Type B pancreatic cell (in vitro differentiated cells): ENCODE measurements at regions not wholly inside any gene's neighbourhood (a gene's known extent, or its start where the extent isn't known, plus 50 kb on each side); places are given as distances from the start of the nearest gene placed in this dataset.
"Not testable (repeated sequence)": the region's sequence is repeated elsewhere in the genome, so short reads cannot be mapped to it uniquely, and the experiment has no call there.

Experiments used
- DNase-seq: peaks from one replicate; pipeline ENCODE4 v3.0.0; 2021; ENCODE audit warnings: mixed read lengths; ENCODE audit not compliant: unreplicated experiment; ENCODE audit errors: extremely low spot score
- H3K27ac Mint-ChIP-seq: 2 replicates; pipeline ENCODE4 v1.8.0; 2021; ENCODE audit warnings: mild to moderate bottlenecking, mixed read lengths
- H3K27me3 Mint-ChIP-seq: 2 replicates; pipeline ENCODE4 v1.8.0; 2021; ENCODE audit warnings: mixed read lengths
- H3K36me3 Mint-ChIP-seq: 2 replicates; pipeline ENCODE4 v1.8.0; 2021; ENCODE audit warnings: mixed read lengths
- H3K4me1 Mint-ChIP-seq: one replicate; pipeline ENCODE4 v1.8.0; 2021; ENCODE audit warnings: mixed read lengths; ENCODE audit not compliant: unreplicated experiment
- H3K4me3 Mint-ChIP-seq: 2 replicates; pipeline ENCODE4 v1.8.0; 2021; ENCODE audit warnings: mild to moderate bottlenecking, mixed read lengths
- H3K9me3 Mint-ChIP-seq: 2 replicates; pipeline ENCODE4 v1.8.0; 2021; ENCODE audit warnings: mixed read lengths
- TF ChIP-seq, protein P1 (sequence below): fragments of 200-600 bp; sonication (generic); conservative IDR thresholded peaks from 2 replicates; pipeline ENCODE4 v1.5.0; 2021; ENCODE audit warnings: antibody characterized with exemption, mild to moderate bottlenecking

DNA sequence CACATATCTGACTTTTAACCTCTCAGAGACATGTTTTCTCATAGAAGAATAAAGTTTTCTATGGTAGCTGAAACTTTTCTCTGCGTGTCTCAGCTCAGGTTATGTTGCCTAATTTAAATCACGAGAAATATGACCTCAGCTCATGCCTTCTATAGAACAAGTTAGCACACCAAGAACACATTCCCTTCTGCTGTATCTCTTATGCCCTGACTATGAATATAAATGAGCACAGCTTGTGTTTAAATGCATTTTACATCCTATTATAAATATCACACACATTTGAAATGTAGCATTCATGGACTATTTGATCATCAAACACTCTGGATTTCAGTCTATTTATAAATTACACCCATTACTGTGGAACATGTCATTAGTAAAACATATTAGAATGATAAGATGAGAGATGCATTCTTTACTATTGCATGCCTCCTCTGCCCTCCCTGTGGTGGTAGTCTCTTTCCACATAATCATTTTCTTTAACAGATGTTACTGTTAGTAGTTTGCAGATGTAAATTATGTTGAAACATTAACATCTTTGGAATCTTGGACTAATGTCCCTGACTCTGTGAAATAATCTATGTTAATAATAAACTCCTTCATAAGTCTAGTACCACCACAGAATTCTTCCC, 2044.9 kb upstream of the PCDH20 start:
- no peak overlapping the region for H3K4me3 Mint-ChIP-seq
- no peaks in the 10 kb centered on the region for H3K9me3 Mint-ChIP-seq
- no peak for DNase-seq
- no peak overlapping the region for H3K27ac Mint-ChIP-seq
- TF ChIP-seq, protein P1, sequence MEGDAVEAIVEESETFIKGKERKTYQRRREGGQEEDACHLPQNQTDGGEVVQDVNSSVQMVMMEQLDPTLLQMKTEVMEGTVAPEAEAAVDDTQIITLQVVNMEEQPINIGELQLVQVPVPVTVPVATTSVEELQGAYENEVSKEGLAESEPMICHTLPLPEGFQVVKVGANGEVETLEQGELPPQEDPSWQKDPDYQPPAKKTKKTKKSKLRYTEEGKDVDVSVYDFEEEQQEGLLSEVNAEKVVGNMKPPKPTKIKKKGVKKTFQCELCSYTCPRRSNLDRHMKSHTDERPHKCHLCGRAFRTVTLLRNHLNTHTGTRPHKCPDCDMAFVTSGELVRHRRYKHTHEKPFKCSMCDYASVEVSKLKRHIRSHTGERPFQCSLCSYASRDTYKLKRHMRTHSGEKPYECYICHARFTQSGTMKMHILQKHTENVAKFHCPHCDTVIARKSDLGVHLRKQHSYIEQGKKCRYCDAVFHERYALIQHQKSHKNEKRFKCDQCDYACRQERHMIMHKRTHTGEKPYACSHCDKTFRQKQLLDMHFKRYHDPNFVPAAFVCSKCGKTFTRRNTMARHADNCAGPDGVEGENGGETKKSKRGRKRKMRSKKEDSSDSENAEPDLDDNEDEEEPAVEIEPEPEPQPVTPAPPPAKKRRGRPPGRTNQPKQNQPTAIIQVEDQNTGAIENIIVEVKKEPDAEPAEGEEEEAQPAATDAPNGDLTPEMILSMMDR: no peak
- no peaks in the 10 kb centered on the region for H3K27me3 Mint-ChIP-seq
- H3K36me3 Mint-ChIP-seq: no peaks in the 10 kb centered on the region
- H3K4me1 Mint-ChIP-seq: no peaks in the 10 kb centered on the region

DNA sequence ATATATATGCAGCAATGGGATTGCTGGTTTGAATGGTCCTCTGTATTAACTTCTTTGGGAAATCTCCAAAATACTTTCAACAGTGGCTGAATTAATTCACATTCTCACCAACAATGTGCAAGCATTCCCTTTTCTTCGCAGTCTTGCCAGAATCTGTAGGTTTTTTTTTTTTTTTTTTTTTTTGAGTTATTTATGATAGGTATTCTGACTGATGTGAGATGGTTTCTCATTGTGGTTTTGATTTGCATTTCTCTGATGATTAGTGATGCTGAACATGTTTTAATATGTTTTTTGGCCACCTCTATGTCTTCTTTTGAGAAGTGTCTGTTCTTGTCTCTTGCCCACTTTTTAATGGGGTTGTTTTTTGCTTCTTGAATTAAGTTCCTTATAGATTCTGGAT, 2041.5 kb upstream of the PCDH20 start:
- no peaks in the 10 kb centered on the region for H3K4me1 Mint-ChIP-seq
- H3K27me3 Mint-ChIP-seq: no peaks in the 10 kb centered on the region
- H3K4me3 Mint-ChIP-seq: no peak overlapping the region
- TF ChIP-seq, protein P1: no peak
- no peak overlapping the region for H3K27ac Mint-ChIP-seq
- no peak for DNase-seq
- no peaks in the 10 kb centered on the region for H3K36me3 Mint-ChIP-seq
- no peaks in the 10 kb centered on the region for H3K9me3 Mint-ChIP-seq

DNA sequence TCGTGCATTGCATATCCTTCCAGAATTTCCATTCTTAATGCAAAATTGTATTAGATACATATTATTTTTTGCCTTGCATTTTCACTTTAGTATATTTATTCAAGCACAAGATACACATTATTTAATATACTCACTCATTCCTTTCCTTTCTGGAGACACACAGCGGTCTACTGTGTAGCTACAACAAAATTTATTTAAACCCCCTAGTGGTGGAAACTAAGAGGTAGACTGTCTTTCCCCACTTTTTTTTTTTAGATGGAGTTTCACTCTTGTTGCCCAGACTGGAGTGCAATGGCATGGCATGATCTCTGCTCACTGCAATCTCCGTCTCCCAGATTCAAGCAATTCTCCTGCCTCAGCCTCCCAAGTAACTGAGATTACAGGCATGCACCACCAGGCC, 2040.3 kb upstream of the PCDH20 start:
- no peak overlapping the region for H3K27ac Mint-ChIP-seq
- H3K9me3 Mint-ChIP-seq: no peaks in the 10 kb centered on the region
- H3K27me3 Mint-ChIP-seq: no peaks in the 10 kb centered on the region
- no peaks in the 10 kb centered on the region for H3K36me3 Mint-ChIP-seq
- H3K4me1 Mint-ChIP-seq: no peaks in the 10 kb centered on the region
- no peak for DNase-seq
- no peak overlapping the region for H3K4me3 Mint-ChIP-seq
- TF ChIP-seq, protein P1: peak; percentile 62

DNA sequence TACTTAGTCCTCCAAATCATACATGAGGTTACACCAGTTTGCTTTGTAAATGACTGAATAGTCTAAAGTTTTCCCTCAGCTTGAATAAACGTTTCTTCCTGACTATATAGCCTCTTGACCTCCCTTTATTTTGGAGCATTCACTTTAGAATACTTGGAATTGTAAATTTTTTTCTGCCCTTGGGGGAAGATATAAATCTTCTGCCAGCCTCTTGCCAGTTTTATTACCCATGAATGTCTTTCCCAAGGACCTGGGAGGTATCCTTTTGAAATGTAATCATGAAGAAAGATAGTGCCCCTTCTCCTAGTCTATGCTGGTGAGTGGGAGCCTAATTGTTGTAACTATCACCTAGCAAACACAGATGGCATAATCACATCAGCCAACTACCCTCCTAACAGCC, 2033.9 kb upstream of the PCDH20 start:
- DNase-seq: no peak
- peaks cover 6% of the 10 kb centered on the region for H3K4me1 Mint-ChIP-seq
- H3K4me3 Mint-ChIP-seq: no peak overlapping the region
- no peaks in the 10 kb centered on the region for H3K27me3 Mint-ChIP-seq
- H3K36me3 Mint-ChIP-seq: no peaks in the 10 kb centered on the region
- H3K27ac Mint-ChIP-seq: no peak overlapping the region
- no peaks in the 10 kb centered on the region for H3K9me3 Mint-ChIP-seq
- TF ChIP-seq, protein P1: no peak

DNA sequence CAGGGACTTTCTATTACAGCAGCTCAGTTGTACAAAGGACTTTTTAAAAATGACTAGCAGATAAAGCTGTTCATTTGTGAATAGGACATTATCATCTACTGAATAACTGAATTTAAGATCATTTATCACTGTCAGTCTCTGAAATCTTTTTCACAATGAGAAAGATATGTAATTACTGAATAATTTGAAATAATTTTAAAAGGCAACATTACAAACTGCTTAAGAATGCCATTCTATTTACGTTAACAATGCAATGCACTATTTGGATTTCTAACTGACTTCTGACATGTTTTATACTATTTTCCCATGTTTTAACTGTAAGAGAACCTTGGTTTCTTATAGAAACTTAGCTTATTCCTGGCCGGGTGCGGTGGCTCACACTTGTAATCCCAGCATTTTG, 2033.0 kb upstream of the PCDH20 start:
- peaks cover 6% of the 10 kb centered on the region for H3K4me1 Mint-ChIP-seq
- no peak overlapping the region for H3K27ac Mint-ChIP-seq
- no peak overlapping the region for H3K4me3 Mint-ChIP-seq
- H3K36me3 Mint-ChIP-seq: no peaks in the 10 kb centered on the region
- H3K27me3 Mint-ChIP-seq: no peaks in the 10 kb centered on the region
- TF ChIP-seq, protein P1: no peak
- DNase-seq: no peak
- H3K9me3 Mint-ChIP-seq: no peaks in the 10 kb centered on the region

DNA sequence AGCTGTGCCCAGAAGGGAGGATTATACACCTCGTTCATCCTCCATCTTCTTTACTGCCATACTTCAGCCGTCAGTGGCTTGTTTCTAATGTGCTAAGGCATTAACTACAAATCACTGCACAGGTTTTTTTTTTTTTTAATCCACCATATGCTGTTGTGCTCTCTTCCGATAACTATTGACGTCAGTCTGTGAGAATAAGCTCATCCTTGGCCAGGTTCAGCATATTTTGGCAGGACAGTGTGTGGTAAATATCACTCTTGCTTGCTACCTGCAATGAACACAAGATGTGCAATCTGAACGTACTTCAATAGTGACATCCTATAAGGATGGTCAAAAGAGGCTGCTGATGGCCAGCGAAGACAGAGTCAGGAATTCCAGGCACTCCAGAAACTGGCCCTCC, 2030.7 kb upstream of the PCDH20 start:
- no peak for DNase-seq
- Mint-ChIP-seq H3K36me3 (no peaks in the 10 kb centered on the region), H3K9me3 (peaks cover 5% of the 10 kb centered on the region), H3K27ac (no peak overlapping the region), H3K4me1 (peaks cover 6% of the 10 kb centered on the region), H3K27me3 (no peaks in the 10 kb centered on the region), H3K4me3 (no peak overlapping the region)
- TF ChIP-seq, protein P1: no peak

DNA sequence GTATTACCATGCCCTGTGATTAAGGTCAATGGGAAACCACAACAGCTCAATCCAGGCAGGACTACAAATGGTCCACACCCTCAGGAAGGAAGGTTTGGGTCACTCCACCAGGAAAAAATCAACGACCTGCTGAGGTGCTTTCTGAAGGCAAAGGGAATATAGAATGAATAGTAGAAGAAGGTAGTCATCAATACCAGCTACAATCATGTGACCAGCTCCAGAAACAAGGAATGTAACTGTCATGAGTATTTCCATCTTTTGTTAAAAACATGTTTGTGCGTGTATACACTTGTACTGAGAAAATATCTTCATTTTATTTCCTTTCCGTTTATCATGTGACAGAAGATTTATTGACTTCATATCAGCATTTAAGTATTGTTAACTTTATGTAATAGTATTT, 2028.6 kb upstream of the PCDH20 start:
- H3K9me3 Mint-ChIP-seq, H3K36me3 Mint-ChIP-seq, H3K4me1 Mint-ChIP-seq, H3K27ac Mint-ChIP-seq, H3K4me3 Mint-ChIP-seq, H3K27me3 Mint-ChIP-seq, DNase-seq: not testable (repeated sequence)
